VCaP (cell line): ENCODE measurements at regions not wholly inside any gene's neighbourhood (a gene's known extent, or its start where the extent isn't known, plus 50 kb on each side); places are given as distances from the start of the nearest gene placed in this dataset.
A peak's percentile ranks its signal among the peaks of the same experiment; 100 is the strongest.

Source experiments
- H3K27ac ChIP-seq: fragments of 450-650 bp; 2 replicates; pipeline ENCODE4 v1.5.1; 2017
- TF ChIP-seq, protein P1 (sequence below): fragments of 450-650 bp; conservative IDR thresholded peaks from 2 replicates; pipeline ENCODE4 v1.5.1; 2017; ENCODE audit warnings: mild to moderate bottlenecking, moderate library complexity

DNA sequence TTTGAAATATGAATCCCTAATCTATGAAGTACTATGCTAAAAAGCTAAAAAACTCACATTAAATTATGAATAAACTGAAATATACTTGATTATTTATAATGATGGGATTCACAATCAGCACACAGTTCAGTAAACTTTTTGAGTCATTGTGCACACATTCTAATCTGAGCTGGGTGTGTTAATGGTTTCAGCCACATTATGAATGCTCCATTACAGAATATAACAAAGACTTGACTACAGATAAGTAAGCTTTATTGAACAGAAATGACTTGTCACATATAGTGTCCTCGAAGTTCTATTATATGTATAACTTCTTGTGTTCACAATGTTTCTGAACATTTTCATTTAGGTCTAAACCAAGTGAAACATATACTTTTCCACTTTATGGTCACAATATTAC, 1649.9 kb upstream of the IGFBP7 start:
- H3K27ac ChIP-seq, result no peak overlapping the region
- TF ChIP-seq, protein P1, sequence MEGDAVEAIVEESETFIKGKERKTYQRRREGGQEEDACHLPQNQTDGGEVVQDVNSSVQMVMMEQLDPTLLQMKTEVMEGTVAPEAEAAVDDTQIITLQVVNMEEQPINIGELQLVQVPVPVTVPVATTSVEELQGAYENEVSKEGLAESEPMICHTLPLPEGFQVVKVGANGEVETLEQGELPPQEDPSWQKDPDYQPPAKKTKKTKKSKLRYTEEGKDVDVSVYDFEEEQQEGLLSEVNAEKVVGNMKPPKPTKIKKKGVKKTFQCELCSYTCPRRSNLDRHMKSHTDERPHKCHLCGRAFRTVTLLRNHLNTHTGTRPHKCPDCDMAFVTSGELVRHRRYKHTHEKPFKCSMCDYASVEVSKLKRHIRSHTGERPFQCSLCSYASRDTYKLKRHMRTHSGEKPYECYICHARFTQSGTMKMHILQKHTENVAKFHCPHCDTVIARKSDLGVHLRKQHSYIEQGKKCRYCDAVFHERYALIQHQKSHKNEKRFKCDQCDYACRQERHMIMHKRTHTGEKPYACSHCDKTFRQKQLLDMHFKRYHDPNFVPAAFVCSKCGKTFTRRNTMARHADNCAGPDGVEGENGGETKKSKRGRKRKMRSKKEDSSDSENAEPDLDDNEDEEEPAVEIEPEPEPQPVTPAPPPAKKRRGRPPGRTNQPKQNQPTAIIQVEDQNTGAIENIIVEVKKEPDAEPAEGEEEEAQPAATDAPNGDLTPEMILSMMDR, result no peak

DNA sequence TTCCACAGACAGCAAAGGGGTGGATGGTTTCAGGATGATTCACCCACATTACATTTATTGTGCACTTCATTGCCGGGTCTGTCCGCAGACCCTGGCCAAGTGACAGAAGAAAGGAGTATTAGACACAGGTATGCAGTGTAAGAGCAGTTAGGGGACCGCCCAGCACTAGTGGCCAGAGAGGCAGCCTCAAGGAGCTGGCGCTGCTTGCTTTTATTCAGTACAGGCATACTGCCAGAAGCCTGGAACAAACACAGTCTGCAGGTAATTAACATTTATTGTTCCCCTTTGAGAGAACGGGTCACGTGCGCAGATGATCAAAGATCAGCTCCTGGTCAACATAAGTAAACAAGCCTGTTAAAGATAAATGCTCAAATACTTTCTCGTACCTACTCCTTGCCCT, 1639.0 kb upstream of the IGFBP7 start:
- TF ChIP-seq, protein P1, result no peak
- peak overlapping the region; percentile 30 for H3K27ac ChIP-seq

DNA sequence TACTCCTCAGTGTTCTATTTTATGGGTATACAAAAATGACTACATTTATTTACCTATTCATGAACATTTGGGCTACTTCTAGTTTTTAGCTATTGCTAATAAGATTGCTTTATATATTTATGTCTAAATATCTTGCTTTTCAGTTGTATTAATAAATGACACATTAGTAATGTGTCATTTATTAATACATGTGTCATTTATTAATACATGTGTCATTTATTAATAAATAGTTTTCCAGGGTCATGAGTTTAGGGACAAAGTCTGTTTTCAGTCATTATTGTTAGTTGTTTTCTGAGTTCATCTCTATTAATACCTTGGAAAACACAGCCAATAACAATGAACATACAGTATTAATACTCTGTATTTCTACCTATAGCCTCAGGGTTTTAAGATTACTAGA, 1630.7 kb upstream of the IGFBP7 start:
- H3K27ac ChIP-seq, result no peak overlapping the region
- TF ChIP-seq, protein P1, result no peak

DNA sequence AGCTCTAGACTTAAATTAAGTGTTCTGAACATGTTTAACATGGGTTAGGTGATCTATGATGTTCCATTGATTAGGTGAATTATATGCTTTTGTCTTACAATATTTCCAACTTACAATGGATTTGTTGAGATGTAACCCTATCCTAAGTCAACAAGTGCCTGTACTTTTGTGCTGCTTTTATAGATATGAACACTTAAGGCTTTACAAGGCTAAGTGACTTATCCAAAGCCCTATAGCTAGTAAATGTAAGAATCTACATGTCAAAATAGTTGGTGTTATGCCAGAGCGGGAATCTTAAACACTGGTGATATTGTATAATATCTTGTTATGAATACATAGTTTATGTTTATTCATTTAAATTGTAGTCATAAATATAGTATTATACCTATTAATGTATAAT, 1629.1 kb upstream of the IGFBP7 start:
- no peak overlapping the region for H3K27ac ChIP-seq
- TF ChIP-seq, protein P1, result no peak

DNA sequence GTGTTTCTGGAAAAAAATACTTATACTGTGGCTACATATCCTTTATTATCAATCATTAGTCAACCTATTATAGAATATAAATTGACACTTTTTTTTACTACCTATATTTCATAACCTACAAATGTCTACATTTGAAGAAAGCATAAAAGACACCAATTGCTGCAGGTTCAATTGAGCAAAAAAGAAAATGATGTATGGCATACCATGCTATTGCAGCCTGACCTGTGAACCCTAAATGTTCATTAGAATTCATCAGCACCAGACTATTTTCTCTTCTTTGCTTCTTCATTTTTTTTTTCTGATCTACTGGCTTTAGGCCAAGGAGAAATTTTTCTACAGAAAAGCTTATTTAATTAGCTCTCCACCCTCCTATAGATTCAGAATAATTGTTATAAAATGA, 1628.2 kb upstream of the IGFBP7 start:
- TF ChIP-seq, protein P1, result no peak
- H3K27ac ChIP-seq, result no peak overlapping the region

DNA sequence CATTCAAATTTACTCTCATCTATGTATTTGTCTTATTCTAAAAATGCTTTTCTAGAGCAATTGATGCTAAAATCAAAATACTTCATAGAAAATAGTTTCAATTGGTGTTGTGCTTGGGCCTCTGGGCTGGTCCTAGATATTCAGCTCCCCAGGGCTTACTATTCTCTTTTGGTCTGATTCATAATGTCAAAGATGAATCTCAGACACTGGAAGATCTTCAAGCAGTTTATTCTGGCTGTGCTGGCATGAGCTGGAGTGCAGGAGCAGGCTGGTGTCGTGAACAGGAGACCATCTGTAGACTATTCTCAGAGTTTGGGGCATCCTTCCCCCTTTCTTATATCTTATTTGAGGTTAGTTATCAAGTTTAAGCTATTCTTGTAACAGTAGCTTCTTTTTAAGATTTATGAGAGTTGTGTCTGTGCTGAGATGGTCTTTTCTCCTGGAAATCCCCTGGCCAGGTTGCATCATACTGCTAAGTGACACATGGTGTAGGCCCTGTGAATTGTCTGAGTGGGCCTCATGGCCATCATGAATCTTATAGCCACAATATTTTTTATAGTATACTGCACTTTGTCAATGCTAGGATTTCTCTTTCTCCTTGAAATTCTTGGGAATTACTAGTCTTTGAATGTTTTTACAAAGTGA, 1624.0 kb upstream of the IGFBP7 start:
- no peak overlapping the region for H3K27ac ChIP-seq

DNA sequence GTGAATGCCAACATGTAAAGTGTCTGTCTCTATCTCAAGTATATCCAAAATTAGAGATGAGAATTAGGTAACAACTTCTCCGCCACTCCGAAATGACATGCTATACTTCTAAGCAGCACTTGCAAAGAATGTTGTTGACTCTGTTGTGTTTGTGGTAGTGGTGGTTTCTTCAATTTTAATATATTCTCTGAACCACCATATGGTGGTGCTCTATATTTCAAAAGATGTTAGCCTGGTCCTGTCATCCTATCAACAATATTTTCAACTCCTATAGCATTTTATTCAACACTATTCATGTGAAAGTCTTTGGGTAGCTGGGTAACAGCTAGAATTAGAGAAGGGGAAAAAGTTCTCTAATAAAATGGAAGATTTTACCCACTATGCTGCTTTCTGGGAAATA, 1622.8 kb upstream of the IGFBP7 start:
- H3K27ac ChIP-seq, result no peak overlapping the region
- TF ChIP-seq, protein P1, result peak; percentile 61

More for the DNA sequence above, 1624.0 kb upstream of the IGFBP7 start:
- TF ChIP-seq, protein P1, result no peak
